Common myeloid progenitor, CD34-positive (primary cell): ENCODE measurements at regions not wholly inside any gene's neighbourhood (a gene's known extent, or its start where the extent isn't known, plus 50 kb on each side); places are given as distances from the start of the nearest gene placed in this dataset.

Experiments
- CTCF ChIA-PET: fragments of 350-600 bp; sonication (Branson Sonifier 250); formaldehyde crosslinking; loops from one replicate; lab custom pipeline; 2021; ENCODE audit warnings: antibody characterized with exemption; lab: Charles Lee
- POLR2A ChIA-PET: fragments of 350-600 bp; sonication (Branson Sonifier 250); formaldehyde crosslinking; loops from one replicate; lab custom pipeline; 2021; ENCODE audit warnings: antibody characterized with exemption; lab: Charles Lee
- DNase-seq, 3 donors: peaks; one replicate each; pipeline versions ENCODE4 v3.0.0 to v3.0.0-alpha.2; 2013
- H3K27ac ChIP-seq, 2 experiments: 1 replicate in 1 of 2; 2 replicates in 1 of 2; pipeline ENCODE4 v1.7.0; 2013; ENCODE audit warnings: inconsistent platforms in 2 of 2, low read length in 2 of 2, mild to moderate bottlenecking in 2 of 2, low read depth in 1 of 2, moderate library complexity in 1 of 2; ENCODE audit not compliant: severe bottlenecking in 2 of 2, insufficient read depth in 1 of 2, poor library complexity in 1 of 2
- H3K27me3 ChIP-seq, 5 experiments: replicated peaks in 2 of 5; 1 replicate in 3 of 5; 2 replicates in 2 of 5; pipeline versions ENCODE4 v1.6.1 to v1.7.0; 2013; ENCODE audit warnings: low read length in 4 of 5, mild to moderate bottlenecking in 2 of 5, moderate library complexity in 2 of 5, inconsistent platforms in 1 of 5; ENCODE audit not compliant: insufficient read depth in 5 of 5, control insufficient read depth in 4 of 5
- H3K36me3 ChIP-seq, 4 experiments: 1 replicate in 2 of 4; 2 replicates in 2 of 4; pipeline versions ENCODE4 v1.6.1 to v1.7.0; 2013; ENCODE audit warnings: low read length in 3 of 4, control low read depth in 1 of 4, mild to moderate bottlenecking in 1 of 4; ENCODE audit not compliant: control insufficient read depth in 4 of 4, insufficient read depth in 4 of 4
- H3K4me1 ChIP-seq, 4 experiments: 1 replicate in 3 of 4; 2 replicates in 1 of 4; pipeline versions ENCODE4 v1.6.1 to v1.7.1; 2013; ENCODE audit warnings: low read length in 3 of 4, mild to moderate bottlenecking in 3 of 4, control low read depth in 1 of 4, inconsistent platforms in 1 of 4, moderate library complexity in 1 of 4; ENCODE audit not compliant: control insufficient read depth in 4 of 4, insufficient read depth in 4 of 4; ENCODE audit errors: control extremely low read depth in 1 of 4
- H3K4me3 ChIP-seq, 7 experiments: 1 replicate in 4 of 7; 2 replicates in 3 of 7; pipeline versions ENCODE4 v1.5.1 to v1.7.0; 2013; ENCODE audit warnings: mild to moderate bottlenecking in 7 of 7, low read length in 6 of 7, moderate library complexity in 6 of 7, inconsistent platforms in 2 of 7, low read depth in 2 of 7, control low read depth in 1 of 7; ENCODE audit not compliant: insufficient read depth in 4 of 7, control insufficient read depth in 1 of 7; ENCODE audit errors: extremely low read depth in 1 of 7
- H3K9me3 ChIP-seq, 5 experiments: 1 replicate in 4 of 5; 2 replicates in 1 of 5; pipeline versions ENCODE4 v1.6.1 to v1.7.1; 2013; ENCODE audit warnings: low read length in 4 of 5, mild to moderate bottlenecking in 2 of 5, inconsistent platforms in 1 of 5, low read depth in 1 of 5, moderate library complexity in 1 of 5; ENCODE audit not compliant: control insufficient read depth in 4 of 5, insufficient read depth in 2 of 5; ENCODE audit errors: control extremely low read depth in 1 of 5
- WGBS: methylation state at CpG from one replicate; pipeline ENCODE4 v1.1.5; 2013; ENCODE audit not compliant: insufficient coverage; 5-methylcytosine and 5-hydroxymethylcytosine counted together

GRCh38 chr5:103473725-103474124 is 88.9 kb downstream of the NUDT12 start:
- Histone ChIP-seq H3K27ac (no peak overlapping the region), H3K9me3 (no peaks in the 10 kb centered on the region), H3K27me3 (no peaks in the 10 kb centered on the region), H3K36me3 (no peaks in the 10 kb centered on the region), H3K4me3 (no peak overlapping the region), H3K4me1 (peaks cover 0 to 2% (median 0%) of the 10 kb centered on the region in 4 experiments)
- ChIA-PET CTCF (interaction anchor here (1.2 to 6.6 kb wide), 4 partner anchors 13 to 249 kb away, joined by 3 to 76 read pairs (median 18); no protein-coding TSS in a partner anchor), POLR2A (no interaction called here)
- DNase-seq = peak in 2 of 3 donors; percentile 40 to 44

GRCh38 chr5:103472830-103473229 is 89.8 kb downstream of the NUDT12 start:
- no peak for DNase-seq
- Histone ChIP-seq H3K27me3 (no peaks in the 10 kb centered on the region), H3K4me1 (peaks cover 0 to 2% (median 0%) of the 10 kb centered on the region in 4 experiments), H3K4me3 (no peak overlapping the region), H3K9me3 (no peaks in the 10 kb centered on the region), H3K36me3 (no peaks in the 10 kb centered on the region), H3K27ac (no peak overlapping the region)
- ChIA-PET CTCF (interaction anchor here (1.3 to 6.6 kb wide), 2 partner anchors 240 to 266 kb away, joined by 3 to 76 read pairs; no protein-coding TSS in a partner anchor), POLR2A (interaction anchor here (0.6 kb wide), 1 partner anchor 68 kb away, joined by 5 read pairs; no protein-coding TSS in a partner anchor)
- WGBS = 100% methylated on average over 1 of the region's 1 CpG

- peaks cover 0 to 2% (median 0%) of the 10 kb centered on the region in 4 experiments for H3K4me1 ChIP-seq
- no peaks in the 10 kb centered on the region for H3K36me3 ChIP-seq
- ChIA-PET CTCF (interaction anchor here (1.3 to 6.6 kb wide), 2 partner anchors 239 to 266 kb away, joined by 3 to 76 read pairs; no protein-coding TSS in a partner anchor), POLR2A (interaction anchor here (0.6 kb wide), 1 partner anchor 68 kb away, joined by 5 read pairs; no protein-coding TSS in a partner anchor)
- no peak overlapping the region for H3K4me3 ChIP-seq
- H3K9me3 ChIP-seq = no peaks in the 10 kb centered on the region
- 100% methylated on average over 1 of the region's 1 CpG for WGBS
- no peaks in the 10 kb centered on the region for H3K27me3 ChIP-seq
- no peak overlapping the region for H3K27ac ChIP-seq
- no peak for DNase-seq
Observed at GRCh38 chr5:103472265-103472664, 90.3 kb downstream of the NUDT12 start.

- DNase-seq = no peak
- Histone ChIP-seq H3K9me3 (no peaks in the 10 kb centered on the region), H3K4me1 (no peaks in the 10 kb centered on the region), H3K27ac (no peak overlapping the region), H3K4me3 (no peak overlapping the region), H3K36me3 (no peaks in the 10 kb centered on the region), H3K27me3 (no peaks in the 10 kb centered on the region)
- 89% methylated on average over 3 of the region's 3 CpGs for WGBS
- ChIA-PET POLR2A (no interaction called here), CTCF (no interaction called here)
Observed at GRCh38 chr5:103469288-103470040, 93.1 kb downstream of the NUDT12 start.

- 100% methylated on average over 1 of the region's 3 CpGs for WGBS
Observed at GRCh38 chr5:103467831-103468230, 94.8 kb downstream of the NUDT12 start.

GRCh38 chr5:103466495-103466894 is 96.1 kb downstream of the NUDT12 start:
- Histone ChIP-seq H3K27ac (no peak overlapping the region), H3K4me1 (peaks cover 0 to 4% (median 0%) of the 10 kb centered on the region in 4 experiments), H3K9me3 (no peaks in the 10 kb centered on the region), H3K27me3 (no peaks in the 10 kb centered on the region), H3K4me3 (no peak overlapping the region), H3K36me3 (no peaks in the 10 kb centered on the region)
- DNase-seq = no peak
- ChIA-PET POLR2A (no interaction called here), CTCF (interaction anchor here (0.8 to 2.2 kb wide), 4 partner anchors 8 to 234 kb away, joined by 3 to 8 read pairs (median 6); no protein-coding TSS in a partner anchor)

More at GRCh38 chr5:103467831-103468230, 94.8 kb downstream of the NUDT12 start:
- Histone ChIP-seq H3K4me3 (no peak overlapping the region), H3K36me3 (no peaks in the 10 kb centered on the region), H3K27ac (no peak overlapping the region), H3K4me1 (no peaks in the 10 kb centered on the region), H3K27me3 (no peaks in the 10 kb centered on the region), H3K9me3 (no peaks in the 10 kb centered on the region)
- POLR2A ChIA-PET = no interaction called here
- no peak for DNase-seq
- CTCF ChIA-PET = interaction anchor here (0.6 to 2.2 kb wide), 2 partner anchors 9 to 195 kb away, joined by 3 to 8 read pairs; no protein-coding TSS in a partner anchor

GRCh38 chr5:103465891-103466290 is 96.7 kb downstream of the NUDT12 start:
- no peaks in the 10 kb centered on the region for H3K27me3 ChIP-seq
- ChIA-PET POLR2A (no interaction called here), CTCF (interaction anchor here (0.8 to 2.2 kb wide), 5 partner anchors 9 to 233 kb away, joined by 3 to 8 read pairs (median 5); no protein-coding TSS in a partner anchor)
- H3K4me3 ChIP-seq = no peak overlapping the region
- peaks cover 0 to 5% (median 2%) of the 10 kb centered on the region in 4 experiments for H3K4me1 ChIP-seq
- no peak for DNase-seq
- H3K27ac ChIP-seq = no peak overlapping the region
- no peaks in the 10 kb centered on the region for H3K9me3 ChIP-seq
- H3K36me3 ChIP-seq = no peaks in the 10 kb centered on the region
